SK-N-SH treated with all-trans-retinoic acid at 6 μM for 48 hours (cell line): ENCODE measurements at regions not wholly inside any gene's neighbourhood (a gene's known extent, or its start where the extent isn't known, plus 50 kb on each side); places are given as distances from the start of the nearest gene placed in this dataset.

Experiments used
- ATAC-seq: fragments of 200-7000 bp; cut with Tn5 transposase; 3 replicates; pipeline ENCODE4 v1.9.1; 2020; ENCODE audit warnings: mild to moderate bottlenecking, moderate library complexity
- ARNTL ChIP-seq: fragments of 450-650 bp; formaldehyde crosslinking; IDR thresholded peaks from 2 replicates; pipeline ENCODE4 v1.5.0; 2020; ENCODE audit warnings: low read depth, mild to moderate bottlenecking, moderate library complexity, borderline replicate concordance
- BACH2 ChIP-seq: fragments of 250-450 bp; sonication (Bioruptor Pico); IDR thresholded peaks from 2 replicates; pipeline ENCODE4 v1.9.0; 2021; ENCODE audit warnings: mild to moderate bottlenecking, borderline replicate concordance
- ESRRG ChIP-seq: fragments of 250-450 bp; sonication (Bioruptor Pico); IDR thresholded peaks from 2 replicates; pipeline ENCODE4 v1.6.1; 2021; ENCODE audit warnings: mild to moderate bottlenecking
- GLIS3 ChIP-seq: fragments of 250-450 bp; sonication (Bioruptor Pico); IDR thresholded peaks from 2 replicates; pipeline ENCODE4 v1.5.0; 2020; ENCODE audit warnings: mild to moderate bottlenecking, moderate library complexity
- ISL1 ChIP-seq: fragments of 250-450 bp; sonication (Bioruptor Pico); IDR thresholded peaks from 2 replicates; pipeline ENCODE4 v2.1.2; 2022; ENCODE audit warnings: mild to moderate bottlenecking, moderate library complexity
- PPARA ChIP-seq: fragments of 250-450 bp; sonication (Bioruptor Pico); IDR thresholded peaks from 2 replicates; pipeline ENCODE4 v1.5.0; 2020; ENCODE audit warnings: mild to moderate bottlenecking, borderline replicate concordance
- RARB ChIP-seq: fragments of 250-450 bp; sonication (Bioruptor Pico); IDR thresholded peaks from 2 replicates; pipeline ENCODE4 v1.8.0; 2021; ENCODE audit warnings: mild to moderate bottlenecking, moderate library complexity
- SNAI2 ChIP-seq: fragments of 250-450 bp; sonication (Bioruptor Pico); IDR thresholded peaks from 2 replicates; pipeline ENCODE4 v1.5.0; 2020; ENCODE audit warnings: mild to moderate bottlenecking, moderate library complexity
- TOX ChIP-seq: fragments of 250-450 bp; sonication (Bioruptor Pico); IDR thresholded peaks from 2 replicates; pipeline ENCODE4 v1.8.0; 2021; ENCODE audit warnings: mild to moderate bottlenecking, moderate library complexity, borderline replicate concordance
- ZFP3 ChIP-seq: fragments of 250-450 bp; sonication (Bioruptor Pico); IDR thresholded peaks from 2 replicates; pipeline ENCODE4 v1.5.0; 2020; ENCODE audit warnings: mild to moderate bottlenecking, moderate library complexity
- ZNF565 ChIP-seq: fragments of 450-650 bp; formaldehyde crosslinking; conservative IDR thresholded peaks from 2 replicates; pipeline ENCODE4 v1.5.0; 2020; ENCODE audit warnings: low read depth, mild to moderate bottlenecking, moderate library complexity
- ZNF70 ChIP-seq: fragments of 450-650 bp; formaldehyde crosslinking; IDR thresholded peaks from 2 replicates; pipeline ENCODE4 v1.5.0; 2020; ENCODE audit warnings: mild to moderate bottlenecking, moderate library complexity
- ZNF8 ChIP-seq: fragments of 450-650 bp; formaldehyde crosslinking; IDR thresholded peaks from 2 replicates; pipeline ENCODE4 v1.5.0; 2020; ENCODE audit warnings: mild to moderate bottlenecking, moderate library complexity
- TF ChIP-seq, protein P1 (sequence below): fragments of 250-450 bp; sonication (Bioruptor Pico); IDR thresholded peaks from 2 replicates; pipeline ENCODE4 v1.5.1; 2020; ENCODE audit warnings: low read depth, mild to moderate bottlenecking, moderate library complexity
- TF ChIP-seq, protein P2 (sequence below): fragments of 250-450 bp; sonication (Bioruptor Pico); IDR thresholded peaks from 2 replicates; pipeline ENCODE4 v1.8.0; 2020; ENCODE audit warnings: mild to moderate bottlenecking, moderate library complexity, borderline replicate concordance
- TF ChIP-seq, protein P3 (sequence below): fragments of 250-450 bp; sonication (Bioruptor Pico); IDR thresholded peaks from 2 replicates; pipeline ENCODE4 v1.8.0; 2021; ENCODE audit warnings: low read depth, mild to moderate bottlenecking, moderate library complexity, borderline replicate concordance
- TF ChIP-seq, protein P4 (sequence below): fragments of 250-450 bp; sonication (Bioruptor Pico); IDR thresholded peaks from 2 replicates; pipeline ENCODE4 v1.5.1; 2021; ENCODE audit warnings: mild to moderate bottlenecking, moderate library complexity
- TF ChIP-seq, protein P5 (sequence below): fragments of 250-450 bp; sonication (Bioruptor Pico); IDR thresholded peaks from 2 replicates; pipeline ENCODE4 v1.5.0; 2020; ENCODE audit warnings: mild to moderate bottlenecking, moderate library complexity

DNA sequence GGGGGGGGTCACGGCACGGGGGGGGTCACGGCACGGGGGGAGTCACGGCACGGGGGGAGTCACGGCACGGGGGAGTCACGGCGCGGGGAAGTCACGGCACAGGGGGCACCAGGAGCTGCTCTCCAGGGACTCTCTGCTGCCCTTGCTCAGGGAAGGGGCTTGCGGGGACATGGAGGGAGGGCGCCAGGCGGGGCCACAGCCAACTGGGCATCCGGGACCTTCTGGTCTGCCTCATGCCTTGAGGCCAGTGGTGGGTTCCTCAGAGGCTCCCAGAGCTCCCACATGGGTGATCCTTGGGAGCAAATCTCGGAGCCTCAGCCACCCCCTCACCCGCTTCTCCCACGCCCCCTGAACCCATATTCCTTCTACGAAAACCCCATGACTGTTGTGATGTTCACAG lies 55.8 kb upstream of the TMEM18 start:
- no peak for ATAC-seq
- TF ChIP-seq ARNTL (CRISPR knock-in tag) = no peak
- no peak for TF ChIP-seq ZNF70 (CRISPR knock-in tag)

DNA sequence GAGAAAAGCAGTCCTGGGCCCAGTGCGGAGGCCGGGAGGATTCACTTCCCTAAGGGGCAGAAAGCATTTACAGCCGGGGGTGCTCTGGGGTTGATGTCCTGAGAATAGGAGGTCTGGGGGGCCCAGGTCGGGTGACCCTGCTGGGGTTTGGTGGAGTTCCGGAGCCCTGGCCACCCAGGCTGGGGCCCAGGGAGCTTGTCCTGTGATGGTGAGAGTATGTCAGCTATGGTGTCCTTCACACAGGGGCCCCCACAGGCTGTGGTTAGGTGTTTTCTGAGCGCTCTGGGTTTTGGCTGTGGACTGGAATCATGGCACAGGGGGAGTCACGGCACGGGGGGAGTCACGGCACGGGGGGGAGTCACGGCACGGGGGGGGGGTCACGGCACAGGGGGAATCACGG lies 54.5 kb upstream of the TMEM18 start:
- ATAC-seq = no peak
- TF ChIP-seq SNAI2 (CRISPR knock-in tag) = no peak
- TF ChIP-seq, protein P1, sequence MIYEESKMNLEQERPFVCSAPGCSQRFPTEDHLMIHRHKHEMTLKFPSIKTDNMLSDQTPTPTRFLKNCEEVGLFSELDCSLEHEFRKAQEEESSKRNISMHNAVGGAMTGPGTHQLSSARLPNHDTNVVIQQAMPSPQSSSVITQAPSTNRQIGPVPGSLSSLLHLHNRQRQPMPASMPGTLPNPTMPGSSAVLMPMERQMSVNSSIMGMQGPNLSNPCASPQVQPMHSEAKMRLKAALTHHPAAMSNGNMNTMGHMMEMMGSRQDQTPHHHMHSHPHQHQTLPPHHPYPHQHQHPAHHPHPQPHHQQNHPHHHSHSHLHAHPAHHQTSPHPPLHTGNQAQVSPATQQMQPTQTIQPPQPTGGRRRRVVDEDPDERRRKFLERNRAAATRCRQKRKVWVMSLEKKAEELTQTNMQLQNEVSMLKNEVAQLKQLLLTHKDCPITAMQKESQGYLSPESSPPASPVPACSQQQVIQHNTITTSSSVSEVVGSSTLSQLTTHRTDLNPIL (CRISPR knock-in tag) = no peak
- TF ChIP-seq BACH2 (CRISPR knock-in tag) = no peak
- TF ChIP-seq RARB = no peak
- TF ChIP-seq, protein P2, sequence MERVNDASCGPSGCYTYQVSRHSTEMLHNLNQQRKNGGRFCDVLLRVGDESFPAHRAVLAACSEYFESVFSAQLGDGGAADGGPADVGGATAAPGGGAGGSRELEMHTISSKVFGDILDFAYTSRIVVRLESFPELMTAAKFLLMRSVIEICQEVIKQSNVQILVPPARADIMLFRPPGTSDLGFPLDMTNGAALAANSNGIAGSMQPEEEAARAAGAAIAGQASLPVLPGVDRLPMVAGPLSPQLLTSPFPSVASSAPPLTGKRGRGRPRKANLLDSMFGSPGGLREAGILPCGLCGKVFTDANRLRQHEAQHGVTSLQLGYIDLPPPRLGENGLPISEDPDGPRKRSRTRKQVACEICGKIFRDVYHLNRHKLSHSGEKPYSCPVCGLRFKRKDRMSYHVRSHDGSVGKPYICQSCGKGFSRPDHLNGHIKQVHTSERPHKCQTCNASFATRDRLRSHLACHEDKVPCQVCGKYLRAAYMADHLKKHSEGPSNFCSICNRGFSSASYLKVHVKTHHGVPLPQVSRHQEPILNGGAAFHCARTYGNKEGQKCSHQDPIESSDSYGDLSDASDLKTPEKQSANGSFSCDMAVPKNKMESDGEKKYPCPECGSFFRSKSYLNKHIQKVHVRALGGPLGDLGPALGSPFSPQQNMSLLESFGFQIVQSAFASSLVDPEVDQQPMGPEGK = no peak
- TF ChIP-seq, protein P3, sequence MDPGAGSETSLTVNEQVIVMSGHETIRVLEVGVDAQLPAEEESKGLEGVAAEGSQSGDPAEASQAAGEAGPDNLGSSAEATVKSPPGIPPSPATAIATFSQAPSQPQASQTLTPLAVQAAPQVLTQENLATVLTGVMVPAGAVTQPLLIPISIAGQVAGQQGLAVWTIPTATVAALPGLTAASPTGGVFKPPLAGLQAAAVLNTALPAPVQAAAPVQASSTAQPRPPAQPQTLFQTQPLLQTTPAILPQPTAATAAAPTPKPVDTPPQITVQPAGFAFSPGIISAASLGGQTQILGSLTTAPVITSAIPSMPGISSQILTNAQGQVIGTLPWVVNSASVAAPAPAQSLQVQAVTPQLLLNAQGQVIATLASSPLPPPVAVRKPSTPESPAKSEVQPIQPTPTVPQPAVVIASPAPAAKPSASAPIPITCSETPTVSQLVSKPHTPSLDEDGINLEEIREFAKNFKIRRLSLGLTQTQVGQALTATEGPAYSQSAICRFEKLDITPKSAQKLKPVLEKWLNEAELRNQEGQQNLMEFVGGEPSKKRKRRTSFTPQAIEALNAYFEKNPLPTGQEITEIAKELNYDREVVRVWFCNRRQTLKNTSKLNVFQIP (CRISPR knock-in tag) = no peak
- no peak for TF ChIP-seq ZNF8 (CRISPR knock-in tag)
- TF ChIP-seq ISL1 = no peak
- no peak for TF ChIP-seq ESRRG

DNA sequence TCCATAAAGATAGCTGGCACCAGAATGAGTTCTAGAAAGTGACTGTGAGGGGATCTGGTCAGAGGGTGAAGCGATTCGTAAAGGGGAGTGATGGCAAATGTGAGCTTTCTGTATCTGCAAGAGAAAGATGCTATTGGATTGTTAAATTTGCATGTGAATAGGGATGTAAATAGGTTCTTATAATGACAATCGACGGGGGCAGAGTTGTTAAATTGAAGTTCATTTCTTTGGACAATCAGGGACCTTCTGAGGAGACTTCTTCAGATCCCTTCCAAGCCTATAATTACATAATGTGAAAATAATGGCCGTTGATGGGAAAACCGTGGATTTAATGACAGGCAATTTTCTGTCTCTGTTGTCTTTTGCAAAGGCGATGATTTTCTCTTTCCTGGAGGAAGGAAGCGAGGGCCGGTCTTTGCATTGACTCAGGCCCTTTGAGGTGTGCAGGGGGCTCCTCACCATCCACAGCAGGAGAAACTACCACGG lies 52.2 kb upstream of the TMEM18 start:
- TF ChIP-seq ZNF70 (CRISPR knock-in tag) (no peak), ISL1 (no peak), SNAI2 (CRISPR knock-in tag) (no peak), BACH2 (CRISPR knock-in tag) (no peak), GLIS3 (CRISPR knock-in tag) (no peak), TOX (CRISPR knock-in tag) (no peak), ZNF8 (CRISPR knock-in tag) (no peak), PPARA (CRISPR knock-in tag) (no peak), ARNTL (CRISPR knock-in tag) (no peak), ZFP3 (no peak), ZNF565 (CRISPR knock-in tag) (no peak)
- TF ChIP-seq, protein P4, sequence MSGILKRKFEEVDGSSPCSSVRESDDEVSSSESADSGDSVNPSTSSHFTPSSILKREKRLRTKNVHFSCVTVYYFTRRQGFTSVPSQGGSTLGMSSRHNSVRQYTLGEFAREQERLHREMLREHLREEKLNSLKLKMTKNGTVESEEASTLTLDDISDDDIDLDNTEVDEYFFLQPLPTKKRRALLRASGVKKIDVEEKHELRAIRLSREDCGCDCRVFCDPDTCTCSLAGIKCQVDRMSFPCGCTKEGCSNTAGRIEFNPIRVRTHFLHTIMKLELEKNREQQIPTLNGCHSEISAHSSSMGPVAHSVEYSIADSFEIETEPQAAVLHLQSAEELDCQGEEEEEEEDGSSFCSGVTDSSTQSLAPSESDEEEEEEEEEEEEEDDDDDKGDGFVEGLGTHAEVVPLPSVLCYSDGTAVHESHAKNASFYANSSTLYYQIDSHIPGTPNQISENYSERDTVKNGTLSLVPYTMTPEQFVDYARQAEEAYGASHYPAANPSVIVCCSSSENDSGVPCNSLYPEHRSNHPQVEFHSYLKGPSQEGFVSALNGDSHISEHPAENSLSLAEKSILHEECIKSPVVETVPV (CRISPR knock-in tag) = no peak
- TF ChIP-seq, protein P1 (CRISPR knock-in tag) = no peak
- TF ChIP-seq, protein P5, sequence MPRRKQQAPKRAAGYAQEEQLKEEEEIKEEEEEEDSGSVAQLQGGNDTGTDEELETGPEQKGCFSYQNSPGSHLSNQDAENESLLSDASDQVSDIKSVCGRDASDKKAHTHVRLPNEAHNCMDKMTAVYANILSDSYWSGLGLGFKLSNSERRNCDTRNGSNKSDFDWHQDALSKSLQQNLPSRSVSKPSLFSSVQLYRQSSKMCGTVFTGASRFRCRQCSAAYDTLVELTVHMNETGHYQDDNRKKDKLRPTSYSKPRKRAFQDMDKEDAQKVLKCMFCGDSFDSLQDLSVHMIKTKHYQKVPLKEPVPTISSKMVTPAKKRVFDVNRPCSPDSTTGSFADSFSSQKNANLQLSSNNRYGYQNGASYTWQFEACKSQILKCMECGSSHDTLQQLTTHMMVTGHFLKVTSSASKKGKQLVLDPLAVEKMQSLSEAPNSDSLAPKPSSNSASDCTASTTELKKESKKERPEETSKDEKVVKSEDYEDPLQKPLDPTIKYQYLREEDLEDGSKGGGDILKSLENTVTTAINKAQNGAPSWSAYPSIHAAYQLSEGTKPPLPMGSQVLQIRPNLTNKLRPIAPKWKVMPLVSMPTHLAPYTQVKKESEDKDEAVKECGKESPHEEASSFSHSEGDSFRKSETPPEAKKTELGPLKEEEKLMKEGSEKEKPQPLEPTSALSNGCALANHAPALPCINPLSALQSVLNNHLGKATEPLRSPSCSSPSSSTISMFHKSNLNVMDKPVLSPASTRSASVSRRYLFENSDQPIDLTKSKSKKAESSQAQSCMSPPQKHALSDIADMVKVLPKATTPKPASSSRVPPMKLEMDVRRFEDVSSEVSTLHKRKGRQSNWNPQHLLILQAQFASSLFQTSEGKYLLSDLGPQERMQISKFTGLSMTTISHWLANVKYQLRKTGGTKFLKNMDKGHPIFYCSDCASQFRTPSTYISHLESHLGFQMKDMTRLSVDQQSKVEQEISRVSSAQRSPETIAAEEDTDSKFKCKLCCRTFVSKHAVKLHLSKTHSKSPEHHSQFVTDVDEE (CRISPR knock-in tag) = no peak
- TF ChIP-seq, all 23 proteins: peak for 0
- ATAC-seq = no peak
